Endothelial cell of umbilical vein (primary cell): ENCODE measurements at regions not wholly inside any gene's neighbourhood (a gene's known extent, or its start where the extent isn't known, plus 50 kb on each side); places are given as distances from the start of the nearest gene placed in this dataset.

Experiments used
- BruUV-seq: library from RNA; stranded (reverse); fragments of 400-500 nt; replicated peaks from 2 replicates; lab custom pipeline; 2021; lab: Mats Ljungman, UMichigan
- CTCF ChIA-PET: fragments of 300-600, 350-600 bp; sonication (Branson Sonifier 250); formaldehyde crosslinking; loops from one replicate; lab custom pipeline; 2021; ENCODE audit warnings: antibody characterized with exemption, inconsistent platforms; lab: Charles Lee
- POLR2A ChIA-PET: fragments of 300-600, 350-600 bp; sonication (Branson Sonifier 250); formaldehyde crosslinking; loops from one replicate; lab custom pipeline; 2021; ENCODE audit warnings: antibody characterized with exemption, inconsistent platforms; lab: Charles Lee
- DNase-seq: peaks from one replicate; pipeline ENCODE4 v3.0.0-alpha.2; 2011; ENCODE audit warnings: low read depth, low spot score
- FAIRE-seq: peaks from 2 replicates; lab custom pipeline; 2011; peaks lifted over from hg19 to GRCh38; lab: Jason Lieb, UNC
- H2AFZ ChIP-seq: 2 replicates; pipeline ENCODE4 v1.6.0; 2012; ENCODE audit warnings: low read depth, low read length, control low read depth, inconsistent platforms
- H3K27ac ChIP-seq: 2 replicates; pipeline ENCODE4 v1.5.1; 2011; ENCODE audit warnings: low read depth, mild to moderate bottlenecking, control low read depth, low read length, moderate library complexity; ENCODE audit not compliant: insufficient read depth
- H3K27me3 ChIP-seq, 2 experiments: 2 replicates each; pipeline versions ENCODE4 v1.6.0 to v1.6.1; 2011; ENCODE audit warnings: low read length in 2 of 2, mixed read lengths in 1 of 2; ENCODE audit not compliant: control insufficient read depth in 2 of 2, insufficient read depth in 2 of 2
- H3K36me3 ChIP-seq, 2 experiments: 2 replicates in 1 of 2; 3 replicates in 1 of 2; pipeline ENCODE4 v1.5.1; 2011; ENCODE audit warnings: low read length in 2 of 2, mild to moderate bottlenecking in 1 of 2, moderate library complexity in 1 of 2; ENCODE audit not compliant: control insufficient read depth in 2 of 2, insufficient read depth in 2 of 2; ENCODE audit errors: extremely low read depth in 1 of 2
- H3K4me1 ChIP-seq: 3 replicates; pipeline ENCODE4 v1.5.1; 2011; ENCODE audit warnings: mild to moderate bottlenecking, low read length; ENCODE audit not compliant: control insufficient read depth, insufficient read depth; ENCODE audit errors: extremely low read depth
- H3K4me2 ChIP-seq: 2 replicates; pipeline ENCODE4 v1.6.1; 2011; ENCODE audit warnings: low read length, control low read depth, mixed read lengths; ENCODE audit not compliant: insufficient read depth
- H3K4me3 ChIP-seq, 3 experiments: fragments of 200-600 bp in 1 of 3; sonication (generic), shearing (Covaris generic) in 1 of 3; replicated peaks in 1 of 3; 2 replicates each; pipeline ENCODE4 v1.5.1; 2011 to 2016; ENCODE audit warnings: control low read depth in 3 of 3, low read length in 3 of 3, mild to moderate bottlenecking in 2 of 3, inconsistent platforms in 1 of 3, low read depth in 1 of 3, moderate library complexity in 1 of 3; ENCODE audit not compliant: insufficient read depth in 1 of 3
- H3K79me2 ChIP-seq: 2 replicates; pipeline ENCODE4 v1.6.0; 2012; ENCODE audit warnings: low read length, inconsistent platforms; ENCODE audit not compliant: control insufficient read depth, insufficient read depth
- H3K9ac ChIP-seq: replicated peaks from 2 replicates; pipeline ENCODE3; 2011; ENCODE audit warnings: low read length, control low read depth; ENCODE audit not compliant: insufficient read depth; ENCODE audit errors: extremely low read depth
- H3K9me1 ChIP-seq: replicated peaks from 3 replicates; pipeline ENCODE4 v1.6.0; 2011; ENCODE audit warnings: mild to moderate bottlenecking, low read length; ENCODE audit not compliant: control insufficient read depth, insufficient read depth; ENCODE audit errors: extremely low read depth
- H3K9me3 ChIP-seq: replicated peaks from 2 replicates; pipeline ENCODE4 v1.5.1; 2012; ENCODE audit warnings: low read length, inconsistent platforms; ENCODE audit not compliant: control insufficient read depth, insufficient read depth
- H4K20me1 ChIP-seq: replicated peaks from 2 replicates; pipeline ENCODE3; 2011; ENCODE audit warnings: mild to moderate bottlenecking, low read length; ENCODE audit not compliant: control insufficient read depth, insufficient read depth; ENCODE audit errors: extremely low read depth
- CTCF ChIP-seq, 2 donors: IDR thresholded peaks; 1 replicate in 1 of 2; 2 replicates in 1 of 2; pipeline ENCODE4 v1.5.1; 2011; ENCODE audit warnings: low read length in 2 of 2, mild to moderate bottlenecking in 2 of 2, moderate library complexity in 2 of 2, control low read depth in 1 of 2, inconsistent platforms in 1 of 2, low read depth in 1 of 2; ENCODE audit not compliant: insufficient read depth in 1 of 2; ENCODE audit errors: extremely low read depth in 1 of 2
- EZH2 ChIP-seq: IDR thresholded peaks from 2 replicates; pipeline ENCODE4 v1.6.1; 2012; ENCODE audit warnings: borderline replicate concordance, low read depth, mild to moderate bottlenecking, moderate library complexity, low read length, inconsistent platforms; ENCODE audit not compliant: severe bottlenecking
- FOS ChIP-seq: IDR thresholded peaks from 2 replicates; pipeline ENCODE4 v1.6.1; 2011; ENCODE audit warnings: mild to moderate bottlenecking, low read length, moderate library complexity, borderline replicate concordance; ENCODE audit not compliant: insufficient read depth
- GATA2 ChIP-seq: IDR thresholded peaks from 2 replicates; pipeline ENCODE4 v1.7.0; 2011; ENCODE audit warnings: low read depth, mild to moderate bottlenecking, moderate library complexity, mixed read lengths, low read length; ENCODE audit not compliant: insufficient read length, insufficient read depth
- JUN ChIP-seq: IDR thresholded peaks from 2 replicates; pipeline ENCODE4 v1.6.1; 2011; ENCODE audit warnings: borderline replicate concordance, low read depth; ENCODE audit not compliant: insufficient read length, insufficient read depth
- MYC ChIP-seq: IDR thresholded peaks from one replicate; pipeline ENCODE4 v1.6.1; 2011; ENCODE audit warnings: mild to moderate bottlenecking, low read depth, low read length
- POLR2A ChIP-seq: IDR thresholded peaks from 2 replicates; pipeline ENCODE4 v1.6.1; 2012; ENCODE audit warnings: low read depth, mild to moderate bottlenecking, control low read depth, low read length
- POLR2AphosphoS5 ChIP-seq: IDR thresholded peaks from 2 replicates; pipeline ENCODE4 v1.6.1; 2012; ENCODE audit warnings: low read depth, mild to moderate bottlenecking, control low read depth, low read length, moderate library complexity; ENCODE audit not compliant: insufficient read depth
- dilution Hi-C: fragments of 300-500 bp; cut with MboI; formaldehyde crosslinking; loops from one replicate; pipeline ENCODE4 v1.15.0; 2019; ENCODE audit warnings: low sequenced_read_pairs; ENCODE audit not compliant: extremely low pct_ligation_motif_present
- intact Hi-C: fragments of 100-400 bp; cut with micrococcal nuclease; formaldehyde crosslinking; loops from one replicate; pipeline ENCODE4 v1.10.0; 2022
- TF ChIP-seq, protein P1 (sequence below): IDR thresholded peaks from 2 replicates; pipeline ENCODE4 v1.6.1; 2011; ENCODE audit not compliant: insufficient read depth, insufficient read length

- POLR2A ChIA-PET, result no interaction called here
- H3K9me1 ChIP-seq, result no peaks in the 10 kb centered on the region
- DNase-seq (no peak), FAIRE-seq (no peak)
- no peaks in the 10 kb centered on the region for H3K27me3 ChIP-seq
- no peaks in the 10 kb centered on the region for H3K4me1 ChIP-seq
- H3K27ac ChIP-seq, result no peak overlapping the region
- CTCF ChIA-PET, result no interaction called here
- H2AFZ ChIP-seq, result no peak overlapping the region
- dilution Hi-C loops (no loop called here), intact Hi-C loops (no loop called here)
- no peaks in the 10 kb centered on the region for H3K36me3 ChIP-seq
- H3K79me2 ChIP-seq, result no peaks in the 10 kb centered on the region
- TF ChIP-seq MYC (no peak), CTCF (IDR thresholded peaks at IDR 0.05; ENCODE audit: extremely low read depth in 1 of 2, insufficient read depth in 1 of 2, low read depth in 1 of 2, low read length in 2 of 2) (no peak), POLR2A (no peak), GATA2 (no peak)
- TF ChIP-seq, protein P1, sequence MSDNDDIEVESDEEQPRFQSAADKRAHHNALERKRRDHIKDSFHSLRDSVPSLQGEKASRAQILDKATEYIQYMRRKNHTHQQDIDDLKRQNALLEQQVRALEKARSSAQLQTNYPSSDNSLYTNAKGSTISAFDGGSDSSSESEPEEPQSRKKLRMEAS, result no peak
- BruUV-seq, result no TSS peak
- no peak overlapping the region for H3K4me2 ChIP-seq
- peaks cover 10% of the 10 kb centered on the region for H3K9me3 ChIP-seq
- H4K20me1 ChIP-seq, result no peaks in the 10 kb centered on the region
- H3K4me3 ChIP-seq, result no peak overlapping the region
- H3K9ac ChIP-seq, result no peak overlapping the region
Measured at GRCh38 chr16:17846030-17846429, 375.3 kb upstream of the XYLT1 start.

GRCh38 chr16:17845031-17845430 lies 374.3 kb upstream of the XYLT1 start:
- Histone ChIP-seq H3K9me3 (peaks cover 11% of the 10 kb centered on the region), H3K9ac (no peak overlapping the region), H3K4me2 (no peak overlapping the region), H3K4me3 (no peak overlapping the region), H3K4me1 (no peaks in the 10 kb centered on the region), H3K9me1 (no peaks in the 10 kb centered on the region), H3K79me2 (no peaks in the 10 kb centered on the region), H2AFZ (no peak overlapping the region), H4K20me1 (no peaks in the 10 kb centered on the region), H3K27ac (no peak overlapping the region), H3K36me3 (no peaks in the 10 kb centered on the region), H3K27me3 (no peaks in the 10 kb centered on the region)
- dilution Hi-C loops, result no loop called here
- no peak for FAIRE-seq
- no peak for DNase-seq
- no TSS peak for BruUV-seq
- TF ChIP-seq FOS (no peak), MYC (no peak), POLR2A (no peak), GATA2 (no peak), POLR2AphosphoS5 (no peak), CTCF (IDR thresholded peaks at IDR 0.05; ENCODE audit: extremely low read depth in 1 of 2, insufficient read depth in 1 of 2, low read depth in 1 of 2, low read length in 2 of 2) (no peak), JUN (no peak), EZH2 (no peak)
- TF ChIP-seq, protein P1, result no peak
- ChIA-PET POLR2A (no interaction called here), CTCF (no interaction called here)
- intact Hi-C loops, result no loop called here
